GM18951 (cell line): ENCODE measurements at regions not wholly inside any gene's neighbourhood (a gene's known extent, or its start where the extent isn't known, plus 50 kb on each side); places are given as distances from the start of the nearest gene placed in this dataset.
"Not testable (repeated sequence)": the region's sequence is repeated elsewhere in the genome, so short reads cannot be mapped to it uniquely, and the experiment has no call there.

Experiments
- POLR2A ChIP-seq: IDR thresholded peaks from 4 replicates; pipeline ENCODE4 v1.6.1; 2011; ENCODE audit warnings: mild to moderate bottlenecking; ENCODE audit not compliant: insufficient read length, insufficient read depth; ENCODE audit errors: extremely low read depth
- in situ Hi-C: fragments of 300-500 bp; cut with MboI; formaldehyde crosslinking; loops from one replicate; pipeline ENCODE4 v1.12.0; 2022; ENCODE audit warnings: low sequenced_read_pairs, mixed read lengths, inconsistent platforms; ENCODE audit not compliant: unreplicated experiment

DNA sequence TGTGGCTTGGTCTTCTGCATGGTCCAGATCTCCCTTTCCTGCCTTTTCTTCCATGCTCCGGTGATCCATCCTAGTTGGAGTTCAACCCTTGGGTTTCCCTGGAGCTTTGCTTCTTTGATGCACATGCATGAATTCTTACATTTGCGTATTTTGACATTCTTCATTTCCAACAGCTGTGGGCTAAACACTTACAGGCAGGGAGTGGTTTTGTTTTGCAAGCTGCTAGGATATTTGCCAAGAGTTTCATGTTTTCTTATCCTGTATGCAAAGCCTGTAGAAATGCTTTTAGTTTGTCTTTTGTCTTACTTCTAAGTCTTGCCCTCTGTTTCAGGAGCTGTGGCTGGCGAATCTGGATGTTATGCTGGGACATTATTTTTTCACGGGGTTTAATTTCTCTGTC, 90.3 kb upstream of the PAXBP1 start:
- TF ChIP-seq POLR2A: no peak
- in situ Hi-C loops: no loop called here

DNA sequence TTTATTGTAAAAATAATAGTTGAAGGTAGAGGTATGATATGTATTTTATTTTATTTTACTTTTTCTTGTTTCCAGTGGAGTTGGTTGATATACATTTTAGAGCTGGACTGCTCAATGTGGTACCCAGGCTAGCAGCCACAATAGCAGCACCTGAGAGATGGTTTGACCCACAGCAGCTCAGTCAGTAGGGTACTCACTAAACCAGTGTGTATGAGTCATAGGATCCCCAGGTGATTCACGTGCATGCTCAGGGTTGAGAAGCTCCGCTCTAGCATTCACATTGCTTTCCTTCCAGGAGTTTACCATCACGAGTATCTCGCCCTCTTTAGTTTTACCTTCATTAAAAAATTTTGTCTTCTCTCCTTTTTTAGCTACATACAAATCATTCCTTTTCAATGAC, 96.0 kb upstream of the PAXBP1 start:
- in situ Hi-C loops: no loop called here
- TF ChIP-seq POLR2A: no peak

DNA sequence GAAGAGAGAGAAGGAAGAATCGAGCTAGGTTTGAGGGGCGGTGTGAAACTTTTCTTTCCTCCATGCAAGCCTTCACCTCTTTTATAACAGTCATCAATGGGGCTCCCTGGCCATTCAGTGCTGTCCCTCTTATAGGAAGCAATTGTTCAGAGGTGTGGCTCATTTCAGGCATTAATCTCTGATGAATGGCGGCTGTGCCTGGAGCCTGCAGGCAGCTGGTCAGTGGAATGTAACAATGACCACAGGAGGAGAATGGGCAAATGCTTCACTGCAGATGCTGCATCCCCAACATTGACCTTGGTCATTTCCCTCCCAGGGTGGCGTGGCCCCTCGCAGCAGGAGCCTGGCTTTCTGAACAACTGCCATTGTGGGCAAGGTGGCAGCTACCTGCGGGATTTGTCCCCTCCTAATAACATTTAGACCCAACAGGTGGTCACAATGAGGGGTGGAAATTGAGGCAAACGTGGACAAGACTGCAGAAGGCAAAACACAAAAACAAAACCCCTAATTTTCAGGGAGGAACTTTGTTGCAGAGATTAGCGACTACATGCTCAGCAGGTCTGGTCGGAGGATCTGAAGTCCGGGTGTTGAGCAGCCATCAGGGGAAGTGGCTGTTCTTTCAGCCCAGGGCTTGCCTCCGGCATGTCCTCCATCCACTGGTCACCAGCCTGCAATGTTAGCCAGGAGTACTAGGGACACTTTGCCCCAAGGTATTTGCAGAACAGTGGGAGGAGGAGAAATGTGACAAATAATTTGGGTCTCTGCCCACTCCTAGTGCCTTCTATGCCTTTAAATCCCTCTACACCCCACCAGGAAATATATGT, 97.3 kb upstream of the PAXBP1 start:
- TF ChIP-seq POLR2A: no peak
- in situ Hi-C loops: no loop called here

DNA sequence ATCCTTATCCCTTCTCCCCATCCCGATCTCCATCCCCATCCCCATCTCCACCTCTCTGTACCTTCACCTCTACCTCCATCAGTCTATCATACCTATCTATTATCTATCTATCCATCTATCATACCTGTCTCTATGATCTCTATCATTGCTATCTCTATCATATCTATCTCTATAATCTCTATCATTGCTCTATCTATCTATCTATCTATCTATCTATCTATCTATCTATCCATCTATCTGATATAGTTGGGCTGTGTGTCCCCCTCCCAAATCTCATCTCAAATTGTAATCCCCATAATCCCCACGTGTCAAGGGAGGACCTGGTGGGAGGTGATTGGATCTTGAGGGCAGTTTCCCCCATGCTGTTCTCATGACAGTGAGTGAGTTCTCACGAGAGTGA, 97.9 kb upstream of the PAXBP1 start:
- no peak for TF ChIP-seq POLR2A
- in situ Hi-C loops: no loop called here

DNA sequence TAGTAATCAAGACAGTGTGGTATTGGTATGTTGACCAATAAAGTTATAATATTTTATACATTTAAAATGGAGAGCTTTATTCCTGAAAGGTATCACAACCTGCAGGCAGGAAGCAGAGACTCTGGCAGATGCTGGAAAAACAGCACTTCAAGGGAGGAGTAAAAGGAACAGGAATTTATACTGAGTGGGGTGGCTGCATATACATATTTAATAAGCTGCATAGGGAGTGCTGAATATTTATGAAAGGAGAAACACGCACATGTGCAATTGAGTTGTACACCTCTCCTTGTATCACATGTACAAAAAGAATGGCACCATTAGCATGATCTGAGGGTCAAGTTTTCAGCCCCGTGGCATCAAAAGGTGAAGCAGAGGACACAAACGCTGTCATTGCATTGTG, 104.9 kb upstream of the PAXBP1 start:
- in situ Hi-C loops: no loop called here
- TF ChIP-seq POLR2A: no peak

DNA sequence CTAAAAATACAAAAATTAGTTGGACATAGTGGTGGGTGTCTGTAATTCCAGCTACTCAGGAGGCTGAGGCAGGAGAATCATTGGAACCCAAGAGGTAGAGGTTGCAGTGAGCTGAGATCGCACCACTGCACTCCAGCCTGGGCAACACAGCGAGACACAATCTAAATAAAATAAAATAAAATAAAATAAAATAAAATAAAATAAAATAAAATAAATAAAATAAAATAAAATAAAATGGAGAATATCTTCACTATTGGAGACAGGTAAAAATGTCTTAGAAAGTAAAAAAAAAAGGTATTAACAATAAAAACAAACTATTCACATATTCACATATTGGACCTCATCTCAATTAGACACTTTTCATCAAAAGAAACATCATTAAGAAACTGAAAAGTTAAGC, 106.3 kb upstream of the PAXBP1 start:
- in situ Hi-C loops: not testable (repeated sequence)

DNA sequence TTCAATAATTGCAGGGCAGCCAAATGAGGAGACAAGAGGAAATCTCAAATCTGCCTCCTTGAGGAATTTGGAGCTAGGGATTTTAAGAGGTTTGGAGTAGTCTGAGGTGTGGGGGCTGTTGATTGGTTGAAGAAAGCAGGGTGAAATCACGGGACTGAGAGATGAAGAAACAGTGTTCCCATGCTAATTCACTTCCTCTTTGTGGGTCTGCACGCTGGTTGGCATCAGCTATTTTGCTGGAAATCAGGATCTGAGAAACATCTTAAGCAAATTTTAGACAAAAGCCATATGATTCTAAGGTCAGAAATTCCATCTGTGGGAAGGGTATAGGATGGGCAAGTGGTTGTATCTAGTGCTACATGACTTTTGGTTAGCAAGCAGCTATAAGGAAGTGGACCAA, 107.1 kb upstream of the PAXBP1 start:
- in situ Hi-C loops: no loop called here
- TF ChIP-seq POLR2A: no peak

DNA sequence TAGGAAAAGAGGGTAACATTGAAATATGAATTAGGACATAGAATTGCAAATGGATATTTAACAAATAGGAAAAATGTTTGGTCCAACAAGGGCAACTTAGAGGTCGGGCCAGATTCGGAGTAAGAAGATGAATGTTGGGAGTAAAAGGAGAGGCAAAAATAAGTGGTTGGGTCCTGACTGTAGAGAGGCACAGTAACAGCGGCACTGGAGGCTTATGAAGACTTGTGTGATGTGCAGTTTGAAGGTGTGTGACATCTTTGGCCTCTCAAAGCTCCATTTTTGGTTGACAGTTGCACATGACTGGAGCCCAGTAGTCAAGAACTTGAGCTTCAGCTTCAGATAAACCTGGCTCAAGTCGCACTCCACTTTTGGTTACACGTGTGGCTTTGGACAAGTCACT, 109.9 kb upstream of the PAXBP1 start:
- in situ Hi-C loops: no loop called here

DNA sequence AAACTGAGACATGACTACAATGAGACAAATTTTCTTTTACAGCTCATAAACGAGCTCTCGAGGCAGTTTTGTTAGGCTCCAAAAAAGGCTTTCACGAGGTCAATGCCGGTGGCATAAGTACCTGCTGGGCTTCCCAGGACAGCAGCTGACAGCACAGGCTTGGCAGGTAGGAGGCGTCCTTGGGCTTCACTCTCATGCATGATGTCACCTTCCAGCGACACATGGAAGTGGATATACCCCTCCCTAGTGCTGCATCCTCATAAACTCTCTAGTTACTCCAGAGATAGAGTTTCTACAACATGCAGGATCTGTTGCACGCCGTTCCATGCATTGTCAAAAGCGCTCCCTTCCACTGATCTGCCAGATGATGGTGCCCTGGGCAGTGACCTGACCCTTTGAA, 112.5 kb upstream of the PAXBP1 start:
- in situ Hi-C loops: no loop called here
- TF ChIP-seq POLR2A: no peak

More for the DNA sequence above, 109.9 kb upstream of the PAXBP1 start:
- no peak for TF ChIP-seq POLR2A

DNA sequence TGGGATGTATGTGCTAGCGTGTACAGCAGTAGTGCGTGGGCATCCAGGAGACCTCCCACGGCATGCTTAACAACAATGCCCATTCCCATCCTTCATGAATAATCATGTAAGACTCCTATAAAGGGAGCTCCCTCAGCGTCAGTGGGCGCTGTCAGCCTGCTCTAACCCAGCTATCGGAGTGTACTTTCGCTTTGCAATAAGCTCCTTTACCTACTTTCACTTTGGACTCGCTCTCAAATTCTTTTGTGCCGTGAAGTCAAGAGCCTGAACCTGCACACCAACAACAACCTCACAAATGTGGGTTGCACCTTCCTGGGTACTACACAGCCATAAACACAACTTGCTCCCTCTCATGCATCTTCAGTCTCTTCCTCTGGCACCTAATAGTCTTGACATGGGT, 114.8 kb upstream of the PAXBP1 start:
- in situ Hi-C loops: no loop called here
- TF ChIP-seq POLR2A: no peak

DNA sequence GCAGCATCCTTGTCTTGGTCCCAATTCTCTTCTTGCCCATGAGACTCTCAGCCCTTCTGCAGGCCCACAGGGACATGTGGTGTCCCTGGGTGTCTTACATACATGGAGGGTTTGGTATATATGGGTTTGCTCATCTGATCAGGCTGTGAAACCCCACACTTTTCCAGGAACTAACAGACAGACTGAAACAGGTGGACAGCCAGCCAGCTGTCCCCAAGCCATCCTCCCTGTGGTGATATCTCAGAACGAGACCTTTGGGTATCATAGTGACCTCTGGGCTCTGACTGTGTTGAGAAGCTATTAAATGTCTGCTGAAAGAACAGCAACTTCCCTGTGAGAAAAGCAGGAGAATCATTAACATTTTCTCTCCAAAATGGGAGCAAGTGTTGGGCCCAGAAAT, 115.5 kb upstream of the PAXBP1 start:
- in situ Hi-C loops: no loop called here
- TF ChIP-seq POLR2A: no peak

DNA sequence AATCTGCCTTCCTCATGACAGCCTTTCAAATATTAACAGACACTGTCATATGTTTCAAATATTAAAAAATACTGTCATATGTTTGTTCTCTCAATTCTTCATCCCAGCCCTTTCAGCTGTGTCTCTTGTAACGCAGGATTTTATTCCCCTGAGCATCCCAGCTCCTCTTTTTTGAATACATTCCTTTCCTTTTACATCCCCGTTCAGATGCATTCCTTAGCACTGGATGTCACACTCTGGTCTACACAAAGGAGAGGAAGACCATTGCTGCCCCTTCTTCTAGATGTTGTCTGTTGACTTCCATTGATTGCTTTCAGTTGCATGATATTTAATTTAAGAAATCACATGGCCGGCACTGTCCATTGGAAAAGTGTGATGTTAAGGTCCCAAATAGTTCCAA, 117.4 kb upstream of the PAXBP1 start:
- TF ChIP-seq POLR2A: no peak
- in situ Hi-C loops: no loop called here

DNA sequence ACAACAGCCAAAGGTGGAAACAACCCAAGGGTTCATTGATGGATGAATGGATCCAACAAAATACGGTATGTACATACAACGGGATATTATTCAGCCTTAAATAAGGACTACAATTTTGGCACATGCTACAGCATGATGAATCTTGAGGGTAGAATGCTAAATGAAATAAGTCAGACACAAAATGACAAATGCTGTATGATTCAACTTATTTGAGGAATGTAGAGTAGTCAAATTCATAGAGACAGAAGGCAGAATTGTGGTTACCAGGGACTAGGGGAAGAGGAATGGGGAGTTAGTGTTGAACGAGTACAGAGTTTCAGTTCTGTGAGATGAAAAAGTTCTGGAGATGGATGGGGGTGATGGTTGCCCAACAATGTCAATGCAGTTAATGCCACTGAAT, 118.0 kb upstream of the PAXBP1 start:
- TF ChIP-seq POLR2A: no peak
- in situ Hi-C loops: no loop called here

DNA sequence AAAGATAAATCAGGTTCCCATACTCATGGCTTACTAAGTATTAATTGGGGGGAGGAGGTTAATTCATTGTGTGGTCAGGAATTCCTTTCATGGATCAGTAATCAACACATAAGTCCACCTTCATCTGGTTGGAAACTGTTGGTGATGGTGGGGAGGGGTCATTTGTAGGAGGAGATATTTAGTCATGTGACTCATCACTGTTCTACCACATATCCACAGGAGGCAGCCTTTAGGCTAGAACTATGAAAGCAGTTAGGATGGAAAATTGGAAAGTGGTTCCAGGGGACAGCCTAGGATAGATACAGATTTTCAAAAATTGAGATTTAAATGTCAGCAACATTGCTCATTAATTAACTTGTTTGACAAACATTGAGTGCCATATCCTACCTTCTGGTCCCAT, 122.8 kb upstream of the PAXBP1 start:
- in situ Hi-C loops: no loop called here

DNA sequence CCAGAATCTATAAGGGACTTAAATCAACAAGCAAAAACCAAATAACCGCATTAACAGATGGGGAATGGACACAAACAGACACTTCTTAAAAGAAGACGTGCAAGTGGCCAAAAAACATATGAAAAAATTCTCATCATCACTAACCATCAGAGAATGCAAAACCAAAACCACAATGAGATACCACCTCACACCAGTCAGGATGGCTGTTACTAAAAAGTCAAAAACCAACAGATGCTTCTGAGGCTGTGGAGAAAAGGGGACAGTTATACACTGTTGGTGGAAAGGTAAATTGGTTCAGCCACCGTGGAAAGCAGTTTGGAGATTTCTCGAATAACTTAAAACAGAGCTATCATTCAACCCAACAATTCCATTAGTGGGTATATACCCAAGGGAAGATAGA, 124.9 kb upstream of the OLIG2 start:
- TF ChIP-seq POLR2A: no peak

More for the DNA sequence above, 122.8 kb upstream of the PAXBP1 start:
- TF ChIP-seq POLR2A: no peak

More for the DNA sequence above, 124.9 kb upstream of the OLIG2 start:
- in situ Hi-C loops: no loop called here
